DMS 273 treated with DMSO at 0.1 percent for 48 hours (cell line): ENCODE measurements at regions not wholly inside any gene's neighbourhood (a gene's known extent, or its start where the extent isn't known, plus 50 kb on each side); places are given as distances from the start of the nearest gene placed in this dataset.

Experiments
- DNase-seq: peaks from one replicate; lab custom pipeline; 2025; lab: John Stamatoyannopoulos, UW

DNA sequence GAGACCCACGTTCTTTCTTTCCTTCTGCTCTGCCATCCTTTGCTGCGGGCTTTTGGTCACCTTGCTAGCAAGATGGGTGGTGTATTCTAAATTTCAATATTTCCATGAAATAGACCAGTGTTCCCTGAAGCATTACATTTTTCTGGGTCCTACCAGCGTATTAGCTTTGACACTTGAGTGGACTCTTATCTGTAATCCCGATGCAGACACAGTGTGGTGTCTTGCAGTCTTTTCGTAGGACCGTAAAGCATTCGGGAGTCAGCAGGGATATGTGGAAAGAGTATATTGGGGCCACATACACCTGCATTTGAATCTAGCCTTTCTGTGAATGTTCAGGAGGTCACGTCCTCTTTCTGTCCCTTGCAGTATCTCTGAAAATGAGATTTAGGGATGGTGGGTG lies 124.7 kb upstream of the CPEB4 start:
- DNase-seq: no peak

DNA sequence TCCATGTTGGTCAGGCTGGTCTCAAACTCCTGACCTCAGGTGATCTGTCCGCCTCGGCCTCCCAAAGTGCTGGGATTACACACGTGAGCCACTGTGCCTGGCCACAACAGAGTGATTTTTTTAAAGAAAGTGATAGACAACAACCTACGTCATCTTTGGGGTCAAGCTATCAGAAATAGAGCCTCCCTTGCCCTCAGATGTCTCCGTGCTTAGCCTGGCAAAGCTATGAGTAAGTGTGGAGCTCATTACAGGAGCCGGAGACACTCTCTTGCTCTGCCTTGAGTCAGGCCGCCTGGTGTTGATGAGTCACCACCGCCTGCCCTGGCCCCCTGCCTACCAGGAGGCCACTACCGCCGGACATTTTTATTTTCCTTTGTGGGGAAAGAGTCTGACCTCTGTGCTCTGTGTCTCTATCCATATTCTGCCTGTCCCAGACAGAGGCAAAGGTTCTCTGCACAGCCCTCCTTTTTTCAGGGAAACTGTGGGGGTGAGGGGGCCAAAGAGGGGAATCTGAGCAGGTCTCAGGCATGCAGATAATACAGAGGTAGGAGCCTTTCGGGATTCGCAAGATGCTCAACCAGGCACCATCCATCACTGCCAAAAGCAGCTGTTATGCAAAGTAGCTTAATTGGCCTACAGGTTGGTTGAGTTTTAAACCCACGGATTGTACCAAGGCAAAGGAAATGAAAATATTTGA lies 123.7 kb upstream of the CPEB4 start:
- DNase-seq: no peak

DNA sequence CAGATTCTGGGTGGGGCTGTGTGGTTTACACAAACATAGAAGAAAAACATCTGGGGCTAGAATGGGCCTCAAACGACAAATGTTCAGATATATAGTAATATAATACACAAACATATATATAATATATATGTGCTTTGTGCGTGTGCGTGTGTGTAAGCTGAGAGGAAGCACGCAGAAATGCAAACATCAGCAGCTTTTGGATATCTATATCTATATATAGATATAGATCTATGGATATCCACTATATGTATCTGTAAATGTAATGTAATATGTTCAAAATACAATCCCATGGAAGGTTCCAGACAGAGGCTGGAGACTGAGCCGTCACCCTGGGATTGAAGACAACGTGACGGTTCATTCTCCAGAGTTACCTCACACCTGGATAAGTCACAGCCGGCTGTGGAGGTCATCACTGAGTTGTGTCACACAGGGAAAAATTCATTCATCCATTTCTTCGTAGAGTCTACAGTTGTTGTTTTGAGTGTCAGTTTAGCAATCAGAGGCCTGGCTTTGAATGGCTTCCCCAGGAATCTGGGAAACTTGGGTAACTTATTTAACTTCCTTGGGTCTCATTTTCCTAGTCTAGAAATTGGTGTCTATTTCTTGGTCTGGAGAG lies 123.0 kb upstream of the CPEB4 start:
- DNase-seq: no peak

DNA sequence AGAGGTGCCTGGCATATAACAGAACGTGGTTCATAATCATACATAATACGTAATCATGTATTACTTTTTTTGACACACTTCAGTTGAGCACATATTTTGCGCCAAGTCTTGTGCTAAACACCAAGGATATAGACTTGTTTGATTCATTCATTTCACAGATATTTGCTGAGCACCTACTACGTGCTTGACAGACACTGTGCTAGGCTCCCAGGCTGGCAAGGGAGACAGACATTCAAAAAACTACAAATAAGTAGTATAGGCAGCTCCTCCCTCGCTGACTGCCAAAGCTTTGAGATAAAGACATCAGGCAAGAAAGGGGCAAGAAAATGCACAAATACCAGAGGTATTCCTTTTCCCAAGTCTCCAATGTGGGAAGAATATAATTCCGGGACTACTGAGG lies 122.5 kb upstream of the CPEB4 start:
- no peak for DNase-seq

DNA sequence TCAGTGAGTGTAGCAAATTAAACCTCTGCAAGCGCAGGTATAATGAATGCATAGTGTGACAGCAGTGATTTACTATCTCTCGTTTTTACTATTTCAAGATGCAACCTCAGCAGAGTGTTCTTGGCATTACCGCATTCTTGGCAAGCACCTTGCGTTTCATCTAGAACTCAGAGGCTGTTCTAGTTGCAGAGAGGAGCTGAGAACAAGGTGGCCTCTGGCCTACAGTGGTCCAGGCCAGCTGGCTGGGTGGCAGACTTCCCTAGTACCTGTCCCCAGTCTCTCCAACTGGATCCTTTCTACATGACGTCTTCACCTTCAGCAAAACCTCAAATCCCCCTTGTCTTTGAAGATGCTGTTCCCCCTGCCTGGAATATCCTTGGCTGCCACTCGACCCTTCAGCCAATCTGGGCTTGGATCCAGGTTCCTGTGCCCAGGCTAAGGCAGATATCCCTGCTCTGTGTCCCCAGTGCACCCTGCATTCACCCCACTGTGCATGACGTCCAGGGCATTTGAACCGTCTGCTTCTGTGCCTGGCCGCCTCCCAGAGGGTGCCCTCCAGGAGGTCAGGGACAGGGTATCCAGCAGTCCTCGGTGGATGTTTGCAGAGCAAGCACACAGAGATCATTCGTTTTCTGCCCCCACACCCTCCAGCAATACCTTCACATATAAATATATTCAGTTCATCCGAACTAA lies 120.4 kb upstream of the CPEB4 start:
- DNase-seq: no peak

DNA sequence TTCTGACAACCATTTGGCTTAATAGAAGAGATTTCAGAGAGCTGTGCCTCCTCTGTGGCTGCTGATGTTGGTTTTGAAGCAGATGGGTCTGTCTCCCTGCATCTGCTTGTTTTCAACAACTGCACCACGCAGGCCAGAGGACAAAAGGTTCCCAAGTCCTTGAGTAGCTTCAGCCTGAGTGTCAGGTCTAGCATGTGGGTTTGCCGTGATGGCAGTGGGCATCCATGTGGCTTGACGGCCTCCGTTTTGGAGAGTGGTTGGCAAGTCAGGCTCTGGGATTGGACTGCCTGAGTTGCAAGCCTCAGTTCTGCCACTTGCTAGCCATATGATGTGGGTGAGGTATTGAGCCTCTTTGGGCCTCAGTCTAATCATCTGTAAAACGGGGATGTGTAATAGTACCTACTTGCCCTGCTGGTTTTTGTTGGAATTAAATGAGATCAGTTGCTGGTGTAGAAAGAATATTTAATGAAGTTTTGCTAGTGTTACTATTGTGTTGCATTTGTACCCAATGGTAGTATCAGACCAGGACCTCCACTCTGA lies 119.8 kb upstream of the CPEB4 start:
- no peak for DNase-seq

DNA sequence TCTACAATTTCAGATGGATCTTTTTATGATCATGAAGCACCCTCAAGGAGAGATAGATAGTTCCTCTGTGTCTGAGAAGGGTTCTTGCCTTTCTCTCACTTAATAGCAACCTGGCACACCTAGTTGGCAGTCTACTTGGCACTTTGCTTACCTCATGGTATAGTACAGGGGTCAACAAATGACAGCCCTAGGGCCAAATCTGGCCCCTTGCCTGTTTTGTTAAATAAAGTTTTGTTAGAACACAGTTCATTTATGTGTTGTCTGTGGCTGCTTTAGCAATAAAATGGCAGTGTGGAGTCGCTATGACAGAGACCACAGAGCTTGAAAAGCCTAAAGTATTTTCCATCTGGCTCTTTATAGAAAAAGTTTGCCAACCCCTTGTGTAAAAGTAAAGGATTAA lies 119.3 kb upstream of the CPEB4 start:
- DNase-seq: no peak

DNA sequence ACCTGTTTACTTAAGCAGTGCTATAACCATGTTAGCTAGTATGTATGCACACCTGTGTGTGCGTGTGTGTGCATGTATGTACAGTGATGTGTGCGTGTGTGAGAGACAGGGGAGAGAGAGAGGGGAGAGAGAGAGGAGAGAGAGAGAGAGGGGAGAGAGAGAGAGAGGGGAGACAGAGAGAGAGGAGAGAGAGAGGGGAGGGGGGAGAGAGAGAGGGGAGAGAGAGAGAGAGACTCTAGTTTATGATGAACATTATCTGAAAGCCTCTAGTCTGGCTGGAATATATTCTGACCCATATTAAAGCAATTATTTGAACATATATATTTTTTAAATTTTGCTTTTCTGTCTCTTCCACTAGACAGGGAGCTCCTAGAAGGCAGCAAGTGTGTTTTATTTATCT lies 117.5 kb upstream of the CPEB4 start:
- no peak for DNase-seq

DNA sequence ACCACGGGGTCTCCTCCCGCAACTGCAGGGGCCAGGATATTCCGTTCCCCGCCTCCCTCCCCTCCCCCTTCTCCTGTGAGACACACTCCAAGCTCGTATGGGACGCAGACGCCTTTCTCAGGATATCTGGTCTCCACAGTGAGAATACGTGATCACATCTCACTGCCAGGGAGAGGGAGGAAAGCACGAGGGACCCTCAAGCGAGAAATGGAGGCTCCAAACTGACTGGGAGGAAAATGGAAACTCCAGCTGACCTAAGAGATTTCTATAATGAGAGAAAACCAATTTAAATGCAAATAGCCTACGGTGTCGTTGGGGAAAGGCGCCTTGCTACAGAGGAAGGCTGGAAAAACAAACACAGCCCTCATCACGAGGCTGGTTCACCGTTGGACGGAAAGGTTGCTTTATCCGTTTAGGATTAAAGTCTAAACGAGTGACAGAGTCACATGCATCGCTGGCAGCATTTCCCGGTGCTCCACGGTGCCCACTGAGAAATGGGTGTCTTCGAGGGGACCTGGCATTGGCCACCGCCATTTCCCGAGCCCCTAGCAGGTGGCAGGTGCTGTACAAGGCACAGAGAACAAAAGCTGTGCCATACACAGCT lies 116.9 kb upstream of the CPEB4 start:
- DNase-seq: no peak

DNA sequence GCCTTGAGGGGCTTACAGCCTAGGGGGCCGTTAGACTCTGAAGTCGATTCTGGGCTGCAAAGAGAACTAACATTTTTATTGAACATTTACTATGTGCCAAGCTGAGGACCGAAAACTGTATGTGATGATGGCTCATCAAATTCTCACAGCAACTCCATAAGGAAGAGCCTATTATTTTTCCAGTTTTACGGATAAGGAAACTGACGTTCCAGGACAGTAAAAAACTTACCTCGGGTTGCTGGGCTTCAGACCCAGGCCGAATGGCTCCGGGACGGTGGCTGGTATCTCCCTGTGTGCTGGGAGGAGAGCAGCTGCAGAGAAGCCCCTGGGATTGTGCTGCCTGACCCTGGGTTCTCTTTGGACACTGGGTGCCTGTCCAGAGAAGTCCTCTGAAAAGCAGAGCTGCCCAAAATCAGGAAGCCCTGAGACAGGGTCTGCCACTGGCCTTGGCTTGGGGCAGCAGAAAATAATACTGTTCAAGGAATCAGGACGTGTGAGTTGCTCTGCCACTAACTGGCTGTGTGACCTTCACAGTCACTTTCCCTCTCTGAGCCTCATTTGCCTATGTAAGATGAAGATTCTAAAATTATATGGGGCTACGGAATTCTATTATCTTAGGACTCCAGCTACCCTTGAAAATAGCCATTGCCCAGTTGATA lies 116.3 kb upstream of the CPEB4 start:
- DNase-seq: no peak

DNA sequence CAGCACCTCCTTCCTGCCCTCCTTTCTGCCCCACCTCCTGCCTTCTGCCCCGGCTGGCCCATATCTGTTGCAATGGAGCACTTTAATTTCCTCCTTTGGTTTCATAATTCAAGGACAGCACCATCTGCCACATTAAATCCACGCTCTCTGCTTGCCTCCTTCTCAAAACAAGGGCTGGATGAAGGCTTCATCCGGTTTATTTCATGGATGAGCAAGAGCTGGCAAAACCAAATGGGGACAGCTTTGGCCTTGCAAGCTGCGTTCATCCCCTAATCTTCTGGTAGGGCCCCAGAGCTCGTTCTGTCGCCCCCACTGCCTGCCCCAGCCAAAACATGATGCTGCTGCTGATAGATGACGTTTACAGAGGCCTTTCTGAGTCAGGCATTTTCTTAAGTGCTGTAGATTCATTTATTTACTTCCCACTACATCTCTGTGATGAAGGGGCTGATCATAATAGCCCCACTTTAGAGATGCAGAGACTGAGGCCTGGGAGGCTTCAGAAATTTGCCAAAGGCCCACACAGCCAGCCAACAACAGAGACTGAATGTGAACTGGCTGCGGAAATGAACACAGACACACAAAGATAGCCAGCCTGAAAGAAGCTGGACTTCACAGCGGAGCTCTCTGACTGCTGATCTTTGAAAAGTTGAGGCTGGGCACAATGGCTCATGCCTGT lies 115.6 kb upstream of the CPEB4 start:
- peak; percentile 49 for DNase-seq

DNA sequence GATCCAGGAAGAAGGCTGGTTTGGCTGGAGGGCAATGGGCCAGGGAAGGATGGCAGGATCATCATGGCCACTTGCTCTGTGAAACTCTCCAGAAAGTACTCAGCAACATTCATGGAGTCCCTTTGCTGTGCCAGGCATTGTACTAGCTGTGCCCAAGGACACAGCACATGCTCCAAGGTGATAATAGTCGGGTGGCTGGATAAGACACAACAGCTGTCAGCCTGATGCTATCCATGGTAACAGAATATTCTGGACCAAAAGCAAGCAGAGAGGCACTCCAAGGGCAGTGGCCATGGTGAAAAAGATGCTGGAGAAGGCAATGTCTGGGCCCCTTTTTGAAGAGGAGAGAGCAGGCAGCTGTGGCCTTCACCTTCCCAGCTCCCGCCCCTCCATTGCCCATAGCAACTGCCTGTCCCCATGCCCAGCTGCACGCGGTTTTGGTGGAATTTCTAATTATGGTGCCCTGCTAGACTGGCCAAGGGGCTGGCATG lies 113.8 kb upstream of the CPEB4 start:
- DNase-seq: no peak

DNA sequence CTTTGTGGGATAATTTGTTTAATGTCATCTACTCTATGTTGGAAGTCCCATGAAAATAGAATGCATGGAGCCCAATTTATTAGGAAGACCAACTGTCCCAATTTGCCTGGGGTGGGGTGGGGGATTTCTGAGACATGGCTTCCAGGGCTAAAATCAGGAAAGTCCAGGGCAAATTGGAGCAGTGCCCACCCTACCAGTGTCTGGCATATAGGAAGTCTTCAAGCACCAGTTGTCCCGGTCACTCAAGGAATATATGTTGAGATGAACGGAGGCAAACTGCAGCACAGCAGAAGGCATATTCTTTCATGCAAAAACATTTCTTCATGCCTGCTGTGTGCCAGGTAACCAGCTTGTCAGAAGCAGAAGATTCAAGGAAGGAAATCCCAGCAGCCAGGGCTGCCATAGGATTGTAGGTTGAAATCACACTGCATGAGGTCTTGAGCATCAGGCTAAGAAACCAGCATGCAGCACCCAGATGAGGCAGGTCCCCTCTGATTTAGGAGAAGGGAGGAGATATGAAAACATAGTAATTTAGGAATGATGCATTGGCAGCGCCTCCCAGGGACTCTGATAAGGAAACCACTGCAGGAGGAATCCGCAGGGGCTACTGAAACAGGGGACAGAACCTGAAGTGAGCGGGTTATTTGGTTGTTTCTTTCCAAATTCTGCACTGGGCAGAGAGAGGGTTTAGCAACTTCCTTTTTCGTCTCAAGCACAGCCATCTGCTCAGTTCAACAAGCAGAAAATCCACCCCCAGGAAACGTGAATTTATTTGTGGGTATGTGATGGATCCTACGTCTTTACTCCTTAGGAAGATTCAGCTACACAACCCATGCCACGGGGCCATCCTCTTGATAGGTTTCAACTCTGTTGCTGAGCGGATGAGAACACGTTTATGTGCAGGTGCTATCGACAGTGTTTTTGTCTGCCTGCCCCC lies 112.6 kb upstream of the CPEB4 start:
- DNase-seq: no peak

DNA sequence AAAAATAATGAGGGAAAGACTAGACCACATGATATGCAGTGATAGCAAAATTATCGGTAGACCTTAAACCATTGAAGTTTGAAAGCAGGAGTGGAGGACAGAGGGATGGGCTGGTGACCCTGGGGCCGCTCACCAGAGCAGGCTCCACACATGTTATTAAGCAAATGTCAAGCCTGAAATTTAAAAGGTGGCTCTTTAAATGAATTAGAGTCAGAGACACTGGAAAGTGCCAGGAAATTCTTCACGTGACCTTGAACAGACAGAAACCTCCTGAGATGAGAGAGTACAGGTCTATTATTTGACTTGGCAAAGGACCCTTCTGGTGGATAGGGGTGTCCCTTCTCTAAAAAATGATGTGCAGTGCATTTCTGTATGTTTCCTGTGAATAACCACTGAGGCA lies 111.0 kb upstream of the CPEB4 start:
- DNase-seq: no peak

DNA sequence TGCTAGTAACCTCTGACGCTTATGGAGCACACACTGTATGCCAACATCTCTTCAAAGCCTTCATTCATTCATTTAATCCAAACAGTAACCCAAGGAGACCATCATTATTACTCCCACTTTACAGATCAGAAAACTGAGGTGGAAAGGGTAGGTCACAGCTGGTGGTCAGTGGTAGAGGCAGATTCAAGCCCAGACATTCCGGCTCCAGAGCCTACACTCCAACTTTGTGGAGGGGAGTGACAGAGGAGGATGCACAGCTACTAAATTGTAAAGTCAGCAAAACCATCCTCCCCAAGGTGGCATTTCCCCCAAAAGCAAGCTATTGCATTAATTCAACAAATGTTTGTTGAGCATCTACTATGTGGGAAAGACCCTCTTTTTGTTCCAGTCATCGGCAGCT lies 110.5 kb upstream of the CPEB4 start:
- DNase-seq: no peak

DNA sequence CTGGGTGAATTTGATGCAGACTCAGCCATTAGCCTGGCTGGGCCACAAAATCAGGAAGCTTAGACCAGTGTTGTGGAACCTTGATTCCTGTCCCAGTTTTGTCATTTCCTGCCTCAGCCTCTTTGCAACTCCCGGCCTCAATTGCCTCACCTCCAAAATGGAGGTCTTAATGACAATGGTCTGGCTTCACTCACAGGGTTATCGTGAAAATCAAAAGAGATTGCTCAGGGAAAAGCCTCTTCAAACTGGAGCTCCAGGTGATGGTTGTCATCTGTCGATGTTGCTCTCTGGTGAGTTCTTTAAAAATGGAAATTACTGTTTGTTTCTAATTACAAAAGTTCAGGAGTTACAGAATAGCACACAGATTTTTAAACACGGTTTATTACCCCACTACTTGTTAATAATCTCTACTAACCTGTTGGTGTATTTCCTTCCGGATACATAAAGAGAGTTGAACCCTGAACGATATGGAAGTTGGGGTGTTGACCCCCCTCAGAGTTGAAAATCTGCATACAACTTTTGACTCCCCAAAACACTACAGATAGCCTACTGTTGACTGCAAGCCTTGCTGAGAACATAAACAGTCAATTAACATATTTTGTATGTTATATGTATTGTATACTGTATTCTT lies 109.9 kb upstream of the CPEB4 start:
- no peak for DNase-seq

DNA sequence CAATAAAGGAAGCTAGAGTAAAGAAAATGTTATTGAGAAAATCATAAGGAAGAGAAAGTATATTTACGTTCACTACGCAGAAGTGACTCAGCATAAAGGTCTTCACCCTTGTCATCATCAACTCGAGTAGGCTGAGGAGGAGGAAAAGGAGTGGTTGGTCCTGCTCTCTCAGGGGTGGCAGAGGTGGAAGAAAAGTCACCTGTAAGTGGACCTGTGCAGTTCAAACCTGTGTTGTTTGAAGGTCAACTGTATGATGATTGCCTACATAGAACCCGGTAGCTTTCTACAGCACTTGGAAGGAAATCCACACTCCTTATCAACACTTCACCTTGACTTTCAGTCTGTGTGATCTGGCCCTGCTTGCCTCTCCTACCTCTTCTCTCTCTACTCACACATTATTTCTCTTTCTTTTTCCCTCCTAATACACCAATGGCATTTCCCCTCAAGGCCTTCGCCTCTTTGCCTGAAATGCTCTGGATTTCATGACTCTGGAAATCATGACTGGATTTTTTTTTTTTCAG lies 109.3 kb upstream of the CPEB4 start:
- DNase-seq: no peak

DNA sequence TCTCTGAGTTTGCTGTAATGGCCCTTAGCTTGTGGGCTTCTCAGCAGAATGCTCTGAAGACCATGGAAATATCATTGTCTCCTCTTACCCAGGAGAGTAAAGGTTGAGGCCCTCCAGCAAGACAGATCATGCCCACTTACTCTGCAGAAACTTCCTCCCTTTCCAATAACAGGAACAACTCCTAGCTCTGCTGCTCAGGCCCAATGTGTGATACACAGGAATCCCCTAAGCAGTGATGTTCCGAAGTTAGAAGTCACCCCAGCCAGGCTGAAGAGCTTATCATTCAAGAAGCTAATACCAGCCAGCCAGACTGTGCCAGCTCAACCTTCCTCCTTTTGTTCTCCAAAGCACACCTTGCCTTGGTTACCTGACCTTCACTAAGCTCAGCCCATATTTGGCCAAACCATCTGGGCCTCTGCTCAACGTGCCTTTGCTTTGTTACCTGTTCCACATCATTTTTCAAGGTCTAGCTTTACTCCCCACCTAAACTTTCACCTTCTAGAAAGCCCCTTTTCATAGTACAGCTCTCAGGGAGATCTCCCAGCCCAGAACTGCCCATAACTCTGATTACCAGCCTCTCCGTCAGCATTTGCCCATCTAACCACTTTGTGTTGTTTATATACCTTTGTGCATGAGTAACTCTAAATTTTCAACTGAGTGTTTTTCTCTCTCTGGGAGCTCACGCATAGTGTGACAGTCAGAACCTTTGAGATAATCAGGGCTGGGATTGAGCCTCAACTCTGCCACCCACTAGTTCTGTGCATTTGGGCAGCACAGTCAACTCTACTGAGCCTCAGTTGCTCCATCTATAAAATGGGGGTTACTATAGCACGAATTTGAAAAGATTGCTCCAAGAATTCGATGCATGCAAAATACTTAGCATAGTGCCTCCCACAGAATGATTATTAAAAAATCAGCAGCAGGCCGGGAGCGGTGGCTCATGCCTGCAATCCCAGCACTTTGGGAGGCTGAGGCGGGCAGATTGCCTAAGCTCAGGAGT lies 107.6 kb upstream of the CPEB4 start:
- DNase-seq: no peak
